ENCODE measurements at regions not wholly inside any gene's neighbourhood (a gene's known extent, or its start where the extent isn't known, plus 50 kb on each side); places are given as distances from the start of the nearest gene placed in this dataset.
A peak's percentile ranks its signal among the peaks of the same experiment; 100 is the strongest.

- no peak for DNase-seq (ENCODE audit: low spot score)
Observed at GRCh38 chr13:107743983-107744382, 471.4 kb downstream of the LIG4 start.

- no peak for DNase-seq (ENCODE audit: low spot score)
Observed at GRCh38 chr13:107743526-107743925, 471.8 kb downstream of the LIG4 start.

GRCh38 chr13:107743100-107743499, 472.2 kb downstream of the LIG4 start:
- no peak for DNase-seq (ENCODE audit: low spot score)

GRCh38 chr13:107742544-107742943, 472.8 kb downstream of the LIG4 start:
- no peak for DNase-seq (ENCODE audit: low spot score)

- DNase-seq (ENCODE audit: low spot score) = no peak
Observed at GRCh38 chr13:107738004-107738403, 477.3 kb downstream of the LIG4 start.

- no peak for DNase-seq (ENCODE audit: low spot score)
Observed at GRCh38 chr13:107736731-107737130, 478.6 kb downstream of the LIG4 start.

- no peak for DNase-seq (ENCODE audit: low spot score)
Observed at GRCh38 chr13:107736170-107736569, 479.2 kb downstream of the LIG4 start.

- no peak for DNase-seq (ENCODE audit: low spot score)
Observed at GRCh38 chr13:107734891-107735625, 480.3 kb downstream of the LIG4 start.

- no peak for DNase-seq (ENCODE audit: low spot score)
Observed at GRCh38 chr13:107733276-107733675, 482.1 kb downstream of the LIG4 start.

GRCh38 chr13:107730813-107731212, 484.5 kb downstream of the LIG4 start:
- no peak for DNase-seq (ENCODE audit: low spot score)

GRCh38 chr13:107721125-107721869, 494.0 kb downstream of the LIG4 start:
- no peak for DNase-seq (ENCODE audit: low spot score)

- no peak for DNase-seq (ENCODE audit: low spot score)
Observed at GRCh38 chr13:107716741-107717140, 498.6 kb downstream of the LIG4 start.

GRCh38 chr13:107716241-107716640, 499.1 kb downstream of the LIG4 start:
- DNase-seq (ENCODE audit: low spot score) = no peak

GRCh38 chr13:107715496-107715895, 499.8 kb downstream of the LIG4 start:
- no peak for DNase-seq (ENCODE audit: low spot score)

GRCh38 chr13:107713314-107713713, 502.0 kb downstream of the LIG4 start:
- peak; percentile 1 for DNase-seq (ENCODE audit: low spot score)

- DNase-seq (ENCODE audit: low spot score) = no peak
Observed at GRCh38 chr13:107712145-107712860, 503.0 kb downstream of the LIG4 start.

GRCh38 chr13:107690181-107690580, 525.2 kb downstream of the LIG4 start:
- no peak for DNase-seq (ENCODE audit: low spot score)

- no peak for DNase-seq (ENCODE audit: low spot score)
Observed at GRCh38 chr13:107685876-107686275, 529.5 kb downstream of the LIG4 start.

GRCh38 chr13:107681600-107681999, 533.7 kb downstream of the LIG4 start:
- no peak for DNase-seq (ENCODE audit: low spot score)

GRCh38 chr13:107680115-107680514, 535.2 kb downstream of the LIG4 start:
- no peak for DNase-seq (ENCODE audit: low spot score)

- peak; percentile 13 for DNase-seq (ENCODE audit: low spot score)
Observed at GRCh38 chr13:107678075-107678689, 537.2 kb downstream of the LIG4 start.

GRCh38 chr13:107675847-107676550, 539.3 kb downstream of the LIG4 start:
- no peak for DNase-seq (ENCODE audit: low spot score)
